Colon (tissue), 2 donors: ENCODE measurements at regions not wholly inside any gene's neighbourhood (a gene's known extent, or its start where the extent isn't known, plus 50 kb on each side); places are given as distances from the start of the nearest gene placed in this dataset.

ENCODE experiments used
- FAIRE-seq: peaks from 2 replicates; lab custom pipeline; 2012; peaks lifted over from hg19 to GRCh38; lab: Jason Lieb, UNC
- donor health status: control.
- donor health status: control.

GRCh38 chr15:53400986-53401385 lies 358.5 kb downstream of the WDR72 start:
- FAIRE-seq, result no peak

- no peak for FAIRE-seq
Observed at GRCh38 chr15:53397041-53397616, 362.3 kb downstream of the WDR72 start.

- no peak for FAIRE-seq
Observed at GRCh38 chr15:53395871-53396270, 363.6 kb downstream of the WDR72 start.

GRCh38 chr15:53390549-53390948 lies 368.9 kb downstream of the WDR72 start:
- FAIRE-seq, result no peak

GRCh38 chr15:53389271-53390037 lies 370.0 kb downstream of the WDR72 start:
- no peak for FAIRE-seq

- no peak for FAIRE-seq
Observed at GRCh38 chr15:53384417-53384816, 375.0 kb downstream of the WDR72 start.

GRCh38 chr15:53378096-53378800 lies 381.2 kb downstream of the WDR72 start:
- FAIRE-seq, result no peak

- FAIRE-seq, result peak; percentile 18
Observed at GRCh38 chr15:53367740-53368139, 391.7 kb downstream of the WDR72 start.

- FAIRE-seq, result no peak
Observed at GRCh38 chr15:53360881-53361280, 398.6 kb downstream of the WDR72 start.

GRCh38 chr15:53359038-53359437 lies 400.4 kb downstream of the WDR72 start:
- FAIRE-seq, result no peak

- no peak for FAIRE-seq
Observed at GRCh38 chr15:53354874-53355273, 404.6 kb downstream of the WDR72 start.

GRCh38 chr15:53351373-53351772 lies 408.1 kb downstream of the WDR72 start:
- FAIRE-seq, result no peak

GRCh38 chr15:53346583-53346982 lies 412.9 kb downstream of the WDR72 start:
- no peak for FAIRE-seq

GRCh38 chr15:53331328-53332190 lies 427.9 kb downstream of the WDR72 start:
- FAIRE-seq, result no peak

- no peak for FAIRE-seq
Observed at GRCh38 chr15:53328341-53328740, 431.1 kb downstream of the WDR72 start.

GRCh38 chr15:53324061-53324460 lies 435.4 kb downstream of the WDR72 start:
- FAIRE-seq, result no peak

GRCh38 chr15:53323191-53323590 lies 436.3 kb downstream of the WDR72 start:
- FAIRE-seq, result no peak

- no peak for FAIRE-seq
Observed at GRCh38 chr15:53320816-53321215, 438.6 kb downstream of the WDR72 start.

GRCh38 chr15:53312707-53313106 lies 446.8 kb downstream of the WDR72 start:
- FAIRE-seq, result no peak

- no peak for FAIRE-seq
Observed at GRCh38 chr15:53310709-53311108, 448.8 kb downstream of the WDR72 start.

GRCh38 chr15:53307952-53308624 lies 451.4 kb downstream of the WDR72 start:
- no peak for FAIRE-seq

GRCh38 chr15:53305554-53305953 lies 453.9 kb downstream of the WDR72 start:
- no peak for FAIRE-seq
